ENCODE measurements at regions not wholly inside any gene's neighbourhood (a gene's known extent, or its start where the extent isn't known, plus 50 kb on each side); places are given as distances from the start of the nearest gene placed in this dataset.

DNA sequence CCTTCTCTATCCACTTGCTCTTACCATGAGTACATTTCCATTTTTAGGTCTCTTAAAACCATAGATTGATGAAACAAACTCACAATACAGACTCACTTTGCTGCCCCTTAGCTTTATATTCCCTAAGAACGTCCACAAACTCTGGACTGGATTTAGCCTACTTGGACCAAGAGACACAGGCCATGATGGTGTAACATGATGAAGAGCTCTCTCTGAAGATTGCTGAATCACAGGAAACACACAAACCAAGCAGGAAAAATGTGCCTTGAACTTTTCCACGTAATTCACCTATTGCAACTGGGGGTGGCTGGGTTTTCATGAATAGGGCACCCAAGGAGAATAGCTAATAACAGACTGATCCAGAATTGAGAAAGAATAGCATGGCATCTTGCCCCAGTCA lies 201.7 kb upstream of the RBBP8 start:
- no peak for DNase-seq (ENCODE audit: extremely low spot score)
- no peaks in the 10 kb centered on the region for H3K36me3 ChIP-seq
- peaks cover 0 to 11% (median 5%) of the 10 kb centered on the region in 4 donors for H3K4me1 ChIP-seq
- no peaks in the 10 kb centered on the region for H3K9me3 ChIP-seq
- TF ChIP-seq POLR2AphosphoS5 (IDR thresholded peaks at IDR 0.05): no peak
- TF ChIP-seq, protein P1, sequence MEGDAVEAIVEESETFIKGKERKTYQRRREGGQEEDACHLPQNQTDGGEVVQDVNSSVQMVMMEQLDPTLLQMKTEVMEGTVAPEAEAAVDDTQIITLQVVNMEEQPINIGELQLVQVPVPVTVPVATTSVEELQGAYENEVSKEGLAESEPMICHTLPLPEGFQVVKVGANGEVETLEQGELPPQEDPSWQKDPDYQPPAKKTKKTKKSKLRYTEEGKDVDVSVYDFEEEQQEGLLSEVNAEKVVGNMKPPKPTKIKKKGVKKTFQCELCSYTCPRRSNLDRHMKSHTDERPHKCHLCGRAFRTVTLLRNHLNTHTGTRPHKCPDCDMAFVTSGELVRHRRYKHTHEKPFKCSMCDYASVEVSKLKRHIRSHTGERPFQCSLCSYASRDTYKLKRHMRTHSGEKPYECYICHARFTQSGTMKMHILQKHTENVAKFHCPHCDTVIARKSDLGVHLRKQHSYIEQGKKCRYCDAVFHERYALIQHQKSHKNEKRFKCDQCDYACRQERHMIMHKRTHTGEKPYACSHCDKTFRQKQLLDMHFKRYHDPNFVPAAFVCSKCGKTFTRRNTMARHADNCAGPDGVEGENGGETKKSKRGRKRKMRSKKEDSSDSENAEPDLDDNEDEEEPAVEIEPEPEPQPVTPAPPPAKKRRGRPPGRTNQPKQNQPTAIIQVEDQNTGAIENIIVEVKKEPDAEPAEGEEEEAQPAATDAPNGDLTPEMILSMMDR (IDR thresholded peaks at IDR 0.05): no peak
- no peak for TF ChIP-seq EP300 (IDR thresholded peaks at IDR 0.05)
- no peak for TF ChIP-seq POLR2A (IDR thresholded peaks at IDR 0.05; ENCODE audit: low read depth)
- H3K4me3 ChIP-seq: no peak overlapping the region
- WGBS: 69% methylated on average over 2 of the region's 2 CpGs
- no peaks in the 10 kb centered on the region for H3K27me3 ChIP-seq
- no peak overlapping the region for H3K27ac ChIP-seq (replicated peaks in 1 of 4)
- intact Hi-C loops (cut with DNase I): no loop called here

DNA sequence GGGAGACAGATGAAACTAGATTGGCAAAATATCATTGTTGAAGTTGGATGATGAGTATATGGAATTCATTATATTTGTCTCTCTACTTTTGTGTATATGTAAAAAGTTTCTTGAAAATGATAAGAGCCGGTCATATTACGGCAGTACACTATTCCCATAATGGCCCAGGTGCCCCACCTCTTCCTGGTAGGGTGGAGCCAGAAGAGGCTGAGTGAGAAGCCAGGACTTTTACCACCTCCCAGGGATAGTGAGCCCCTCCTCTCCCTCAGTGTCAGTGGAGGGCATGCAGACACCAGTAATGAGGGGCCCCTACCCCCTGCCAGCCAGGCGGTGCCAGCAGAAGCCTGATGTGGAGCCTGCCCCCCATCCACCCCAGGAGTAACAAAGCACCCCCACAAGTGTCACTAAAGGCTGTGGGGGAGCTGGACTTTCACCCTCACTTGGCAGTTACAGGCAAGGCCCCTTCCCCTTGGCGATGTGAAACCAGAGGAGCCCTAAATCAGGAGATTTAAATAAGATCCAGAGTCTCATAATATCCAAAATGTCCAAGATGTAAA lies 198.9 kb upstream of the RBBP8 start:
- Histone ChIP-seq H3K27ac (replicated peaks in 1 of 4) (no peak overlapping the region), H3K36me3 (no peaks in the 10 kb centered on the region), H3K9me3 (no peaks in the 10 kb centered on the region), H3K4me3 (no peak overlapping the region), H3K4me1 (peaks cover 0 to 10% (median 8%) of the 10 kb centered on the region in 4 donors), H3K27me3 (no peaks in the 10 kb centered on the region)
- whole genome bisulfite sequencing: 77% methylated on average over 4 of the region's 4 CpGs
- TF ChIP-seq POLR2A (IDR thresholded peaks at IDR 0.05; ENCODE audit: low read depth): no peak
- no peak for TF ChIP-seq EP300 (IDR thresholded peaks at IDR 0.05)
- TF ChIP-seq, protein P1 (IDR thresholded peaks at IDR 0.05): no peak
- no peak for TF ChIP-seq POLR2AphosphoS5 (IDR thresholded peaks at IDR 0.05)
- DNase-seq (ENCODE audit: extremely low spot score): peak; percentile 68
- intact Hi-C loops (cut with DNase I): no loop called here

DNA sequence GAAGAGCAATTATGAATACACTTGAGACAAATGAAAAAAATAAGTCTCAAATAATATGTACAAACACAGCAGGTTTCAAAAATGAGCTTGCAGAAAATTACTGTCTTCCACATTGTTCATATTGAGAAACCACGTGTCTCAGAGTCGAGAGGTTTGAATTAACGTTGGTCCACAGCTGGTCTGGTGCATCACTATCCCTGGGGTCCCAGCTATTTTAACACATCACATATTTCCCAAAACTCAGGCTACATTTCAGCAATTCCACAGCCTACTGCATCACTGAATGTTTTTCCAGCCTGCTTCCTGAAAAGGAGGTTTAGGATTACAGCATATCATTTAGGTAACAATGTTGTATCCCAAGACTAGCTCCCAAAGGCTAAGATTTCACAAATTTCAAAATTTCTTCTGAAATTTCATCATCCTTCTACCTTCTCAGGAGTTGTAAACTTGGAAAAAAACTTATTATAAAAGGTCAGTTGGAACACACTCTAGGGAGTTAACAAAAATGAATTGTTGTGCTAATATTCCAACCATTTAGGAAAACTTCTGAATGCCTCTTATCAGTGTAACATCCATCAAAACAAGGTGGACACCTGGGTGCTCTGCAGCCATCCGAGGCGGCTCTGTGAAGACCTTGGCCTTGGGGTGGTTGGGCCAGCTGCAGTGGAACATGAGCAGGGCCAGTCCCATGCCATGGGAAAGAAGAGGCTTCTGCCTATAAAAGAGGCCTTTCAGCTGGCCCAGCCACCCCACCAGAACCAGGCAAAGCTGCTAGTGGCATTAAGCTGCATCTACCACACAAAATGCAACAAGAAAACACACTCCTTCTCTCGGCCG lies 198.1 kb upstream of the RBBP8 start:
- Histone ChIP-seq H3K4me1 (peaks cover 0 to 14% (median 7%) of the 10 kb centered on the region in 4 donors), H3K9me3 (no peaks in the 10 kb centered on the region), H3K36me3 (no peaks in the 10 kb centered on the region), H3K27ac (replicated peaks in 1 of 4) (no peak overlapping the region), H3K4me3 (no peak overlapping the region), H3K27me3 (no peaks in the 10 kb centered on the region)
- 85% methylated on average over 7 of the region's 7 CpGs for WGBS
- no peak for DNase-seq (ENCODE audit: extremely low spot score)
- intact Hi-C loops (cut with DNase I): no loop called here
- TF ChIP-seq POLR2AphosphoS5 (IDR thresholded peaks at IDR 0.05): no peak
- TF ChIP-seq, protein P1 (IDR thresholded peaks at IDR 0.05): no peak
- no peak for TF ChIP-seq EP300 (IDR thresholded peaks at IDR 0.05)
- no peak for TF ChIP-seq POLR2A (IDR thresholded peaks at IDR 0.05; ENCODE audit: low read depth)

DNA sequence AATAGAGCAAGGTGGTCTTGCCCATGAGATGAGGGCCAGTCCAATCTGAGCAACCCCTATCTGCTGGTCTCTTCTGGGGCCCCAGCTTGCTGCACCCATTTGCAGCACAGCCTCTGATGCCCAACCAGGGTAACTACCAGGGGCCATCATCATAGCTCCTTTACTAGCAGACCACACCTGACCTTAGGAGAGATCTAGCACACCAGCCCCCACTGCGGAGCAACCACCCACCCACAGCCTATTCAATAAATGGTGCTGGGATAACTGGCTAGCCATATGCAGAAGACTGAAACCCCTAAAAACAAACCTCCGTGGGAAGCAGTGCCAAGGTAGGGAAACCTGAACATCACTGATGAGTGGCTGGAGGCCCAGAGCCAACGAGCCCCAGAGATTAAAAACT lies 196.1 kb upstream of the RBBP8 start:
- Histone ChIP-seq H3K9me3 (no peaks in the 10 kb centered on the region), H3K36me3 (no peaks in the 10 kb centered on the region), H3K4me3 (no peak overlapping the region), H3K4me1 (peaks cover 0 to 14% (median 5%) of the 10 kb centered on the region in 4 donors), H3K27me3 (no peaks in the 10 kb centered on the region), H3K27ac (replicated peaks in 1 of 4) (no peak overlapping the region)
- no peak for DNase-seq (ENCODE audit: extremely low spot score)
- TF ChIP-seq POLR2AphosphoS5 (IDR thresholded peaks at IDR 0.05) (no peak), POLR2A (IDR thresholded peaks at IDR 0.05; ENCODE audit: low read depth) (no peak), EP300 (IDR thresholded peaks at IDR 0.05) (no peak)
- TF ChIP-seq, protein P1 (IDR thresholded peaks at IDR 0.05): no peak
- intact Hi-C loops (cut with DNase I): no loop called here
- WGBS: 83% methylated on average over 3 of the region's 3 CpGs
